GM12878 (cell line): ENCODE measurements at regions not wholly inside any gene's neighbourhood (a gene's known extent, or its start where the extent isn't known, plus 50 kb on each side); places are given as distances from the start of the nearest gene placed in this dataset.

Experiments used
- EP300 ChIP-seq, 2 experiments: fragments of 150-350 bp in 1 of 2; IDR thresholded peaks; 2 replicates each; pipeline ENCODE4 v1.6.1; 2011 to 2012; ENCODE audit warnings: low read depth in 2 of 2, low read length in 2 of 2, borderline replicate concordance in 1 of 2, improper control_type of control experiment in 1 of 2, inconsistent platforms in 1 of 2; ENCODE audit not compliant: control insufficient read depth in 1 of 2
- JUND ChIP-seq: IDR thresholded peaks from 2 replicates; pipeline ENCODE4 v1.6.1; 2012; ENCODE audit warnings: low read depth, mild to moderate bottlenecking, low read length, improper control_type of control experiment, moderate library complexity
- MXI1 ChIP-seq: fragments of 150-350 bp; IDR thresholded peaks from 2 replicates; pipeline ENCODE4 v1.6.1; 2011; ENCODE audit warnings: low read depth, mild to moderate bottlenecking, inconsistent platforms, low read length, improper control_type of control experiment
- NR2C1 ChIP-seq: fragments of 450-650 bp; IDR thresholded peaks from 2 replicates; pipeline ENCODE4 v1.6.1; 2017; ENCODE audit warnings: antibody characterized with exemption, mild to moderate bottlenecking, moderate library complexity
- TAF1 ChIP-seq: IDR thresholded peaks from 2 replicates; pipeline ENCODE4 v1.6.1; 2011; ENCODE audit warnings: mild to moderate bottlenecking, low read depth, low read length, borderline replicate concordance
- TBL1XR1 ChIP-seq: IDR thresholded peaks from 2 replicates; pipeline ENCODE4 v1.6.1; 2012; ENCODE audit warnings: low read depth, low read length, improper control_type of control experiment
- ZNF384 ChIP-seq: IDR thresholded peaks from 2 replicates; pipeline ENCODE4 v1.6.1; 2012; ENCODE audit warnings: low read depth, mild to moderate bottlenecking, low read length, improper control_type of control experiment, borderline replicate concordance
- TF ChIP-seq, protein P1 (sequence below), 3 experiments: IDR thresholded peaks in 2 of 3; conservative IDR thresholded peaks in 1 of 3; 2 replicates each; pipeline ENCODE4 v1.5.1; 2011; ENCODE audit warnings: low read depth in 3 of 3, low read length in 3 of 3, mild to moderate bottlenecking in 3 of 3, control low read depth in 2 of 3, moderate library complexity in 2 of 3, inconsistent platforms in 1 of 3, mixed read lengths in 1 of 3; ENCODE audit not compliant: control insufficient read depth in 2 of 3, insufficient read depth in 1 of 3; ENCODE audit errors: extremely low read depth in 1 of 3
- TF ChIP-seq, protein P2 (sequence below): IDR thresholded peaks from 2 replicates; pipeline ENCODE4 v1.6.1; 2011; ENCODE audit warnings: low read depth, low read length, improper control_type of control experiment, borderline replicate concordance
- TF ChIP-seq, protein P3 (sequence below): IDR thresholded peaks from 2 replicates; pipeline ENCODE4 v1.6.1; 2011; ENCODE audit warnings: mild to moderate bottlenecking, low read depth, low read length, moderate library complexity; ENCODE audit not compliant: insufficient replicate concordance
- TF ChIP-seq, protein P4 (sequence below): fragments of 450-650 bp; IDR thresholded peaks from 2 replicates; pipeline ENCODE4 v1.6.1; 2016; ENCODE audit warnings: mild to moderate bottlenecking, moderate library complexity, borderline replicate concordance
- TF ChIP-seq, protein P5 (sequence below): IDR thresholded peaks from 2 replicates; pipeline ENCODE4 v1.6.1; 2012; ENCODE audit warnings: mild to moderate bottlenecking, low read depth, low read length

DNA sequence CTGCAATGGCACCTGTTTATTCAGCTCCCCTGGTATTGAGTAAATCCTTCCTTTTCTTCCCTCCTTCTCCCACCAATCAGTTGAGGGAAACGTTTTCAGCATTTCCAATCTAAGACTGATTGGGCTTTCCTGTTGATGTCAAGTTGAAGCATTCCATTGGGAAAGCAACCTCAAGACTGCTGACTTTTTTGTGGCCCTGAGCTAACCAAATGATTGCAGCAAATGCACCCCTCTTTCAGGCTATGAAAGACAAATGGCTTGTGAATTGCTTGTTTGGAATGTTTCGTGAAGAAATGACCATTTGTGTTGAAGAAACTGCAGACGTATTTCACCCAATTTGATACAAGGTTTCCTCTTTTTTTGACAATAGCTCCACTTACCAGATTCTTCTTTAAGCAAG, 303.5 kb downstream of the EPHA4 start:
- TF ChIP-seq JUND (no peak), TAF1 (no peak), ZNF384 (no peak), MXI1 (no peak), EP300 (IDR thresholded peaks at IDR 0.05; ENCODE audit: borderline replicate concordance in 1 of 2, control insufficient read depth in 1 of 2, low read depth in 2 of 2, low read length in 2 of 2) (no peak), TBL1XR1 (no peak), NR2C1 (no peak)
- TF ChIP-seq, protein P1, sequence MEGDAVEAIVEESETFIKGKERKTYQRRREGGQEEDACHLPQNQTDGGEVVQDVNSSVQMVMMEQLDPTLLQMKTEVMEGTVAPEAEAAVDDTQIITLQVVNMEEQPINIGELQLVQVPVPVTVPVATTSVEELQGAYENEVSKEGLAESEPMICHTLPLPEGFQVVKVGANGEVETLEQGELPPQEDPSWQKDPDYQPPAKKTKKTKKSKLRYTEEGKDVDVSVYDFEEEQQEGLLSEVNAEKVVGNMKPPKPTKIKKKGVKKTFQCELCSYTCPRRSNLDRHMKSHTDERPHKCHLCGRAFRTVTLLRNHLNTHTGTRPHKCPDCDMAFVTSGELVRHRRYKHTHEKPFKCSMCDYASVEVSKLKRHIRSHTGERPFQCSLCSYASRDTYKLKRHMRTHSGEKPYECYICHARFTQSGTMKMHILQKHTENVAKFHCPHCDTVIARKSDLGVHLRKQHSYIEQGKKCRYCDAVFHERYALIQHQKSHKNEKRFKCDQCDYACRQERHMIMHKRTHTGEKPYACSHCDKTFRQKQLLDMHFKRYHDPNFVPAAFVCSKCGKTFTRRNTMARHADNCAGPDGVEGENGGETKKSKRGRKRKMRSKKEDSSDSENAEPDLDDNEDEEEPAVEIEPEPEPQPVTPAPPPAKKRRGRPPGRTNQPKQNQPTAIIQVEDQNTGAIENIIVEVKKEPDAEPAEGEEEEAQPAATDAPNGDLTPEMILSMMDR (IDR thresholded peaks at IDR 0.05 in 2 of 3, conservative IDR thresholded peaks at IDR 0.05 in 1 of 3; ENCODE audit: control insufficient read depth in 2 of 3, extremely low read depth in 1 of 3, insufficient read depth in 1 of 3, low read depth in 3 of 3, low read length in 3 of 3), result no peak
- TF ChIP-seq, protein P2, sequence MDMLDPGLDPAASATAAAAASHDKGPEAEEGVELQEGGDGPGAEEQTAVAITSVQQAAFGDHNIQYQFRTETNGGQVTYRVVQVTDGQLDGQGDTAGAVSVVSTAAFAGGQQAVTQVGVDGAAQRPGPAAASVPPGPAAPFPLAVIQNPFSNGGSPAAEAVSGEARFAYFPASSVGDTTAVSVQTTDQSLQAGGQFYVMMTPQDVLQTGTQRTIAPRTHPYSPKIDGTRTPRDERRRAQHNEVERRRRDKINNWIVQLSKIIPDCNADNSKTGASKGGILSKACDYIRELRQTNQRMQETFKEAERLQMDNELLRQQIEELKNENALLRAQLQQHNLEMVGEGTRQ, result no peak
- TF ChIP-seq, protein P3, sequence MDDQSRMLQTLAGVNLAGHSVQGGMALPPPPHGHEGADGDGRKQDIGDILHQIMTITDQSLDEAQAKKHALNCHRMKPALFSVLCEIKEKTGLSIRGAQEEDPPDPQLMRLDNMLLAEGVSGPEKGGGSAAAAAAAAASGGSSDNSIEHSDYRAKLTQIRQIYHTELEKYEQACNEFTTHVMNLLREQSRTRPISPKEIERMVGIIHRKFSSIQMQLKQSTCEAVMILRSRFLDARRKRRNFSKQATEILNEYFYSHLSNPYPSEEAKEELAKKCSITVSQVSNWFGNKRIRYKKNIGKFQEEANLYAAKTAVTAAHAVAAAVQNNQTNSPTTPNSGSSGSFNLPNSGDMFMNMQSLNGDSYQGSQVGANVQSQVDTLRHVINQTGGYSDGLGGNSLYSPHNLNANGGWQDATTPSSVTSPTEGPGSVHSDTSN, result no peak
- TF ChIP-seq, protein P4, sequence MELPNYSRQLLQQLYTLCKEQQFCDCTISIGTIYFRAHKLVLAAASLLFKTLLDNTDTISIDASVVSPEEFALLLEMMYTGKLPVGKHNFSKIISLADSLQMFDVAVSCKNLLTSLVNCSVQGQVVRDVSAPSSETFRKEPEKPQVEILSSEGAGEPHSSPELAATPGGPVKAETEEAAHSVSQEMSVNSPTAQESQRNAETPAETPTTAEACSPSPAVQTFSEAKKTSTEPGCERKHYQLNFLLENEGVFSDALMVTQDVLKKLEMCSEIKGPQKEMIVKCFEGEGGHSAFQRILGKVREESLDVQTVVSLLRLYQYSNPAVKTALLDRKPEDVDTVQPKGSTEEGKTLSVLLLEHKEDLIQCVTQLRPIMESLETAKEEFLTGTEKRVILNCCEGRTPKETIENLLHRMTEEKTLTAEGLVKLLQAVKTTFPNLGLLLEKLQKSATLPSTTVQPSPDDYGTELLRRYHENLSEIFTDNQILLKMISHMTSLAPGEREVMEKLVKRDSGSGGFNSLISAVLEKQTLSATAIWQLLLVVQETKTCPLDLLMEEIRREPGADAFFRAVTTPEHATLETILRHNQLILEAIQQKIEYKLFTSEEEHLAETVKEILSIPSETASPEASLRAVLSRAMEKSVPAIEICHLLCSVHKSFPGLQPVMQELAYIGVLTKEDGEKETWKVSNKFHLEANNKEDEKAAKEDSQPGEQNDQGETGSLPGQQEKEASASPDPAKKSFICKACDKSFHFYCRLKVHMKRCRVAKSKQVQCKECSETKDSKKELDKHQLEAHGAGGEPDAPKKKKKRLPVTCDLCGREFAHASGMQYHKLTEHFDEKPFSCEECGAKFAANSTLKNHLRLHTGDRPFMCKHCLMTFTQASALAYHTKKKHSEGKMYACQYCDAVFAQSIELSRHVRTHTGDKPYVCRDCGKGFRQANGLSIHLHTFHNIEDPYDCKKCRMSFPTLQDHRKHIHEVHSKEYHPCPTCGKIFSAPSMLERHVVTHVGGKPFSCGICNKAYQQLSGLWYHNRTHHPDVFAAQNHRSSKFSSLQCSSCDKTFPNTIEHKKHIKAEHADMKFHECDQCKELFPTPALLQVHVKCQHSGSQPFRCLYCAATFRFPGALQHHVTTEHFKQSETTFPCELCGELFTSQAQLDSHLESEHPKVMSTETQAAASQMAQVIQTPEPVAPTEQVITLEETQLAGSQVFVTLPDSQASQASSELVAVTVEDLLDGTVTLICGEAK, result no peak
- TF ChIP-seq, protein P5, sequence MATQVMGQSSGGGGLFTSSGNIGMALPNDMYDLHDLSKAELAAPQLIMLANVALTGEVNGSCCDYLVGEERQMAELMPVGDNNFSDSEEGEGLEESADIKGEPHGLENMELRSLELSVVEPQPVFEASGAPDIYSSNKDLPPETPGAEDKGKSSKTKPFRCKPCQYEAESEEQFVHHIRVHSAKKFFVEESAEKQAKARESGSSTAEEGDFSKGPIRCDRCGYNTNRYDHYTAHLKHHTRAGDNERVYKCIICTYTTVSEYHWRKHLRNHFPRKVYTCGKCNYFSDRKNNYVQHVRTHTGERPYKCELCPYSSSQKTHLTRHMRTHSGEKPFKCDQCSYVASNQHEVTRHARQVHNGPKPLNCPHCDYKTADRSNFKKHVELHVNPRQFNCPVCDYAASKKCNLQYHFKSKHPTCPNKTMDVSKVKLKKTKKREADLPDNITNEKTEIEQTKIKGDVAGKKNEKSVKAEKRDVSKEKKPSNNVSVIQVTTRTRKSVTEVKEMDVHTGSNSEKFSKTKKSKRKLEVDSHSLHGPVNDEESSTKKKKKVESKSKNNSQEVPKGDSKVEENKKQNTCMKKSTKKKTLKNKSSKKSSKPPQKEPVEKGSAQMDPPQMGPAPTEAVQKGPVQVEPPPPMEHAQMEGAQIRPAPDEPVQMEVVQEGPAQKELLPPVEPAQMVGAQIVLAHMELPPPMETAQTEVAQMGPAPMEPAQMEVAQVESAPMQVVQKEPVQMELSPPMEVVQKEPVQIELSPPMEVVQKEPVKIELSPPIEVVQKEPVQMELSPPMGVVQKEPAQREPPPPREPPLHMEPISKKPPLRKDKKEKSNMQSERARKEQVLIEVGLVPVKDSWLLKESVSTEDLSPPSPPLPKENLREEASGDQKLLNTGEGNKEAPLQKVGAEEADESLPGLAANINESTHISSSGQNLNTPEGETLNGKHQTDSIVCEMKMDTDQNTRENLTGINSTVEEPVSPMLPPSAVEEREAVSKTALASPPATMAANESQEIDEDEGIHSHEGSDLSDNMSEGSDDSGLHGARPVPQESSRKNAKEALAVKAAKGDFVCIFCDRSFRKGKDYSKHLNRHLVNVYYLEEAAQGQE, result no peak
